ENCODE measurements at regions not wholly inside any gene's neighbourhood (a gene's known extent, or its start where the extent isn't known, plus 50 kb on each side); places are given as distances from the start of the nearest gene placed in this dataset.

GRCh38 chr13:58994077-58994476, 1169.7 kb downstream of the DIAPH3 start:
- Histone ChIP-seq H3K9me3 (no peaks in the 10 kb centered on the region), H3K4me3 (no peak overlapping the region), H3K4me1 (no peaks in the 10 kb centered on the region), H3K27ac (no peak overlapping the region), H3K27me3 (ENCODE audit: insufficient read depth in 3 of 3, low read length in 2 of 3) (no peaks in the 10 kb centered on the region), H3K36me3 (ENCODE audit: insufficient read depth in 1 of 2, low read depth in 1 of 2) (no peaks in the 10 kb centered on the region)
- intact Hi-C loops (cut with DNase I): no loop called here
- TF ChIP-seq, protein P1, sequence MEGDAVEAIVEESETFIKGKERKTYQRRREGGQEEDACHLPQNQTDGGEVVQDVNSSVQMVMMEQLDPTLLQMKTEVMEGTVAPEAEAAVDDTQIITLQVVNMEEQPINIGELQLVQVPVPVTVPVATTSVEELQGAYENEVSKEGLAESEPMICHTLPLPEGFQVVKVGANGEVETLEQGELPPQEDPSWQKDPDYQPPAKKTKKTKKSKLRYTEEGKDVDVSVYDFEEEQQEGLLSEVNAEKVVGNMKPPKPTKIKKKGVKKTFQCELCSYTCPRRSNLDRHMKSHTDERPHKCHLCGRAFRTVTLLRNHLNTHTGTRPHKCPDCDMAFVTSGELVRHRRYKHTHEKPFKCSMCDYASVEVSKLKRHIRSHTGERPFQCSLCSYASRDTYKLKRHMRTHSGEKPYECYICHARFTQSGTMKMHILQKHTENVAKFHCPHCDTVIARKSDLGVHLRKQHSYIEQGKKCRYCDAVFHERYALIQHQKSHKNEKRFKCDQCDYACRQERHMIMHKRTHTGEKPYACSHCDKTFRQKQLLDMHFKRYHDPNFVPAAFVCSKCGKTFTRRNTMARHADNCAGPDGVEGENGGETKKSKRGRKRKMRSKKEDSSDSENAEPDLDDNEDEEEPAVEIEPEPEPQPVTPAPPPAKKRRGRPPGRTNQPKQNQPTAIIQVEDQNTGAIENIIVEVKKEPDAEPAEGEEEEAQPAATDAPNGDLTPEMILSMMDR (IDR thresholded peaks at IDR 0.05): no peak
- 60 to 65% (median 63%) methylated on average over 4 of the region's 4 CpGs for WGBS, 3 donors
- ATAC-seq: no peak
- DNase-seq: no peak

GRCh38 chr13:58994777-58995176, 1169.0 kb downstream of the DIAPH3 start:
- no peak for DNase-seq
- no peaks in the 10 kb centered on the region for H3K27me3 ChIP-seq (ENCODE audit: insufficient read depth in 3 of 3, low read length in 2 of 3)

GRCh38 chr13:58998716-58999115, 1165.0 kb downstream of the DIAPH3 start:
- no peak for DNase-seq
- Histone ChIP-seq H3K27me3 (ENCODE audit: insufficient read depth in 3 of 3, low read length in 2 of 3) (no peaks in the 10 kb centered on the region), H3K36me3 (ENCODE audit: insufficient read depth in 1 of 2, low read depth in 1 of 2) (no peaks in the 10 kb centered on the region), H3K4me1 (no peaks in the 10 kb centered on the region), H3K9me3 (no peaks in the 10 kb centered on the region), H3K4me3 (no peak overlapping the region), H3K27ac (no peak overlapping the region)
- intact Hi-C loops (cut with DNase I): no loop called here
- ATAC-seq: no peak
- TF ChIP-seq, protein P1 (IDR thresholded peaks at IDR 0.05): no peak
- 41 to 56% (median 55%) methylated on average over 2 of the region's 2 CpGs for WGBS, 3 donors

More at GRCh38 chr13:58994777-58995176, 1169.0 kb downstream of the DIAPH3 start:
- H3K4me1 ChIP-seq: no peaks in the 10 kb centered on the region
- H3K27ac ChIP-seq: no peak overlapping the region
- H3K36me3 ChIP-seq (ENCODE audit: insufficient read depth in 1 of 2, low read depth in 1 of 2): no peaks in the 10 kb centered on the region
- H3K9me3 ChIP-seq: no peaks in the 10 kb centered on the region
- TF ChIP-seq, protein P1 (IDR thresholded peaks at IDR 0.05): no peak
- no peak overlapping the region for H3K4me3 ChIP-seq
- no peak for ATAC-seq
- intact Hi-C loops (cut with DNase I): no loop called here

DNA sequence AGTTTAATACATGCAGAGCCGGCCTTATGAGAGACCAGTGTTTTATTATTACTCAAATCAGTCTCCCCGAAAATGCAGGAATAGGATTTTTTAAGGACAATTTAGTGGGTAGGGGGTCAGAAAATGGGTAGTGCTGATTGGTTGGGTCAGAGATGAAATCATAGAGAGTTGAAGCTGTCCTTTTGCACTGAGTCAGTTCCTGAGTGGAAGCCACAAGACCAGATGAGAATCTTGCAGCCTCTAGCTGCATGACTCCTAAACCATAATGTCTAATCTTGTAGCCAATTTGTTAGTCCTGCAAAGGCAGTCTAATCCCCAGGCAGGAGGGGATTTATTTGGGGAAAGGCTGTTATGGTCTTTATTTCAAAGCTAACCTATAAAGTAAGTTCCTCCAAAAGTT, 1163.9 kb downstream of the DIAPH3 start:
- Histone ChIP-seq H3K27ac (no peak overlapping the region), H3K4me3 (no peak overlapping the region), H3K9me3 (no peaks in the 10 kb centered on the region), H3K4me1 (no peaks in the 10 kb centered on the region), H3K36me3 (ENCODE audit: insufficient read depth in 1 of 2, low read depth in 1 of 2) (no peaks in the 10 kb centered on the region), H3K27me3 (ENCODE audit: insufficient read depth in 3 of 3, low read length in 2 of 3) (no peaks in the 10 kb centered on the region)
- ATAC-seq (no peak), DNase-seq (no peak)
- TF ChIP-seq, protein P1 (IDR thresholded peaks at IDR 0.05): no peak
- WGBS, 3 donors: 93 to 99% (median 95%) methylated on average over 2 of the region's 2 CpGs
- intact Hi-C loops (cut with DNase I): no loop called here

DNA sequence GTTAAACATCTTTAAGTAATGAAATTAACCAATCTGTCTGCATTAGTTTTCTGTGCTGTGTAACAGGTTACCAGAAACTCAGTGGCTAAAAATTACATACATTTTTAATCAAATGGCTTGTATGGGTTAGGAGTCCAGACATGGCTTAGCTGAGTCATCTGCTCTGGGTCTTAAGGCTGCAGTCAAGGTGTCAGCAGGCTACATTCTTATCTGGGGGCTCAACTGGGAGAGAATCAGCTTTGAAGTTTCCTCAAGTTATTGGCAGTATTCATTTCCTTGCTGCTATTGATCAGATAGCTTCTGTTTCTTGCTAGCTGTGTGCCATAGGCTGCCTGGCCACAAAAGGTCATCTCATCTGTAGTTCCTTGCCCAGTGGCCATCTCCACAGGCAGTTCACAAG, 1163.0 kb downstream of the DIAPH3 start:
- no peaks in the 10 kb centered on the region for H3K27me3 ChIP-seq (ENCODE audit: insufficient read depth in 3 of 3, low read length in 2 of 3)
- no peak overlapping the region for H3K4me3 ChIP-seq
- TF ChIP-seq, protein P1 (IDR thresholded peaks at IDR 0.05): no peak
- intact Hi-C loops (cut with DNase I): no loop called here
- H3K4me1 ChIP-seq: no peaks in the 10 kb centered on the region
- H3K36me3 ChIP-seq (ENCODE audit: insufficient read depth in 1 of 2, low read depth in 1 of 2): no peaks in the 10 kb centered on the region
- DNase-seq (no peak), ATAC-seq (no peak)
- H3K27ac ChIP-seq: no peak overlapping the region
- H3K9me3 ChIP-seq: no peaks in the 10 kb centered on the region

Measured in psoas muscle (tissue), 7 donors.